ENCODE measurements at regions not wholly inside any gene's neighbourhood (a gene's known extent, or its start where the extent isn't known, plus 50 kb on each side); places are given as distances from the start of the nearest gene placed in this dataset.

DNA sequence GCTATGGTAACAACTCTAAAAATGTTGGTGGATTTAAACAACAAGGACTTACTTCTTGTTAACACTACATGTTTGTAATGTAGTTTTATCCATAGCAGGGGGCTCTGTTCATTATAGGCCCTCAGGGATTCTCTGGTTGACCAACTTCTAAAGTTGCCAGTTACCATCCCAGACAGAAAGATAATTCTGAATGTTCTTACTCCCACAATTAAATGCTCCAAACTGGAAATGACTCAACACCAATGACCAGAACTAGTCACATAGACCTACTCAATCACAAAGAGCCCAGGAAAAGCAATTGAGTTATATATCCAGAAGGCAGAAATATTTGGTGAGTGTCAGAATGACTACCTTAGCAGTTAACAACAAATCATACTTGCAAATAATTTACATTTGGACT lies 199.3 kb upstream of the UMPS start:
- DNase-seq (ENCODE audit: low read depth), result no peak
- H3K4me3 ChIP-seq (ENCODE audit: low read depth, low read length), result no peak overlapping the region
- TF ChIP-seq, protein P1, sequence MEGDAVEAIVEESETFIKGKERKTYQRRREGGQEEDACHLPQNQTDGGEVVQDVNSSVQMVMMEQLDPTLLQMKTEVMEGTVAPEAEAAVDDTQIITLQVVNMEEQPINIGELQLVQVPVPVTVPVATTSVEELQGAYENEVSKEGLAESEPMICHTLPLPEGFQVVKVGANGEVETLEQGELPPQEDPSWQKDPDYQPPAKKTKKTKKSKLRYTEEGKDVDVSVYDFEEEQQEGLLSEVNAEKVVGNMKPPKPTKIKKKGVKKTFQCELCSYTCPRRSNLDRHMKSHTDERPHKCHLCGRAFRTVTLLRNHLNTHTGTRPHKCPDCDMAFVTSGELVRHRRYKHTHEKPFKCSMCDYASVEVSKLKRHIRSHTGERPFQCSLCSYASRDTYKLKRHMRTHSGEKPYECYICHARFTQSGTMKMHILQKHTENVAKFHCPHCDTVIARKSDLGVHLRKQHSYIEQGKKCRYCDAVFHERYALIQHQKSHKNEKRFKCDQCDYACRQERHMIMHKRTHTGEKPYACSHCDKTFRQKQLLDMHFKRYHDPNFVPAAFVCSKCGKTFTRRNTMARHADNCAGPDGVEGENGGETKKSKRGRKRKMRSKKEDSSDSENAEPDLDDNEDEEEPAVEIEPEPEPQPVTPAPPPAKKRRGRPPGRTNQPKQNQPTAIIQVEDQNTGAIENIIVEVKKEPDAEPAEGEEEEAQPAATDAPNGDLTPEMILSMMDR (IDR thresholded peaks at IDR 0.05; ENCODE audit: low read depth, low read length, missing control alignments), result no peak

DNA sequence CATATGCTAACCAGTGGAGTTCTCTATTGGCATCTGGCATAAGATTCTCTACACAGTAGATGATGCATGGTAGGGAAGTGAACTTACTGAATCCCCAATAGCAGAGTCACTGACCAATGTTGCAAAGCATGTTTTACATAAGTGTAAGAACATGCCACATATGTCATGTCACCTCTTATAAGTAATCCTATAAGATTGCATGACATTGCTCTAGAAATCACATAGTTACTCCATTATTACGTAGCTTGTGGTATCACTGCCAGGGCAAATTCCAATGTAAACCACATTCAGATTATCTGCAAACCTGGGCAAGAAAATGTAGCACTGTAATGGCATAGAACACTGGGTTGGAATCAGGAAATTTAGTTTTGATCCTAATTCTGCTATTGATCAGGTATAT lies 198.2 kb upstream of the UMPS start:
- DNase-seq (ENCODE audit: low read depth), result no peak
- TF ChIP-seq, protein P1 (IDR thresholded peaks at IDR 0.05; ENCODE audit: low read depth, low read length, missing control alignments), result no peak
- H3K4me3 ChIP-seq (ENCODE audit: low read depth, low read length), result no peak overlapping the region

DNA sequence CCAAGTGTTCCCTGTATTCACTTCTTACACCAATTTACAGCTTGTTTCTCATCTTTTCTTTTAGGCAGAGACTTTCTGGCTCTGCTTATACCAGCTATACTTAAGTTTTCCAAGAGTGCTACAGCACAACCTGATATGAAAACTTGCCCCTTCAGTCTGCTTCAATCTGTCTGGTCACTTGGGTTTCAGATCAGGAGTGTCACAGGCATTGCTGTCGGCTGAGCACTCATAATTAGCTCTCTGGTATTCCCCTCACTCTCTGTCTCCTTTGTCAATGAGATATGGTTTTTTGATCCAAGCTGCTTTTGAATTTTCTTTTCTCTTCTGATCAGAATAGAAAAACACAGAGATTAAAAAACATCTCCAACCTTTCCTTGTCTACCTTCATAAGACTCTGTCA lies 194.9 kb upstream of the UMPS start:
- DNase-seq (ENCODE audit: low read depth), result no peak
- TF ChIP-seq, protein P1 (IDR thresholded peaks at IDR 0.05; ENCODE audit: low read depth, low read length, missing control alignments), result no peak
- no peak overlapping the region for H3K4me3 ChIP-seq (ENCODE audit: low read depth, low read length)

DNA sequence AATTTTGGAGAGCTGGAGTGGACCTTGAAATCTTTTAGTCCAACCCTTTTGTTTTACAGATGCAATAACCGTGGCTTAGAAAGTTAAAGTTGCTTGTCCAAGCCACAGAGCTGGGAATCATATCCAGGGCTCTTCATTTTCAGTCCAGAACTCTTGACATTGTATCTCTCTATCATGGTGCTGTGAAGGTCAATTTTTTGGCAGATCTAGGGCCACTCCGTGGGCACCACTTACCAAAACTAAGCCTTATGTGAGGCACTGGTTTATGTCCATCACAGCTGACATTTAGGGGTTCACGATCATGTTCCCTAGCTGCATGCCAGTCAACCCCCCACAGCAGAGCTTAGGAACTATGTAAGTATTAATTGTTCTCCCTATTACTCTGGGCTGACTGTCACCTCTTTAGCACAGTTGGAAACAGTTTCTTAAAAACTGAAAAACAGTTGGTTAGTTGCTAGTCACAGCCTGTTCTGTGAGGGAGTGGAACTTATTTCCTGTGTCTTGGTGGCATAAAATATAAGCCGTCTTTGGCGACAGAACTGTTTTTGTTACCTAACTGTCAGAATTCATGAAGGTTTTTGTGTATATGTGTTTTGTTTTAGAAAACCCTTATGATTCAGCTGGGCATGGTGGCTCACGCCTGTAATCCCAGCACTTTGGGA lies 189.6 kb upstream of the UMPS start:
- no peak for DNase-seq (ENCODE audit: low read depth)
- TF ChIP-seq, protein P1 (IDR thresholded peaks at IDR 0.05; ENCODE audit: low read depth, low read length, missing control alignments), result no peak
- no peak overlapping the region for H3K4me3 ChIP-seq (ENCODE audit: low read depth, low read length)

DNA sequence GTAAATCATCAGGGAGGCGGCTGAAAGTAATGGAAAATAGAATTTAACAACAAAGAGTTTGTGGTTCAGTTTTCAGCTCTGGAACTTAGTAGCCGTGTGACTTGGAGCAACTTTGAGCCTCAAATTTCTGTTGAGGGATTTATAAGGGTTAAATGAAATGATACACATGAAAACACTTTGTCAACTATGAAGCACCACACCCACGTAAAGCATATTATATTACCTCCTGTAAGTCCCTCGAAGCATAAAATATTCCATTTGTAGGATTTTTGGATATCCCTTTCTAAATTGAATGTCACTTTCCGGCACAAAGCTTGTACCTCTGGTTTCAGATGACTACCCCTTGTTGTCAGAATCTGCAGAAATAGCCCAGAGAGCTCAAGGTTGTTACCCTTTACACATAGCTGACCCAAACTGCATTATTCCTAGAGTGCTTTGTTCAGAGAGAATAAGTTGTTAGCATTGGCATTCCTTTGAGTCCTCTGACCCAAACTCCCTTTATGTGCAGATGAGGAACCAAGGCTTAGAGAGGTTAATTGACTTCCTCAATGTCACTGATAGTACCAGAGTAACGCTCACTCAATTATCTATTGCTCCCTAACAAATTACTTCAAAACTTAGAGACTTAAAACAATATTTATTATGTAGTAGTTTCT lies 187.9 kb upstream of the UMPS start:
- H3K4me3 ChIP-seq (ENCODE audit: low read depth, low read length), result no peak overlapping the region
- TF ChIP-seq, protein P1 (IDR thresholded peaks at IDR 0.05; ENCODE audit: low read depth, low read length, missing control alignments), result no peak

DNA sequence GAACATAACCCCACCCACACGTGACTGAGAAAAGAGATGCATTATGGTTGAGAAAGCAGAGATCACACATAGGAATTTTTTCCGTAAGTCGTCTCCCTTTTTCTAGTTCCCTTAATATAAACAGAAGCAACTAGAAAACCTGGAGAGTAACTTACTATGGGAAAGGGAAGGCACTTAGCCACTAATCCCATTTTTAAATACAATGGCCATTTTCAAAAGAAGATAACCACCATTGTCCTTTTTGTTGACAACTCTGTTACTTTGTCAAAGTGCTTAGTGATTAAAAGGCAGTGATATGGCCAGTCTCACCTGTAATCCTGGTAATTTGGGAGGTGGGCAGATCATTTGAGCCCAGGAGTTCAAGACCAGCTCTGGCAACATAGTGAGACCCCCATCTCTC lies 184.4 kb upstream of the UMPS start:
- no peak overlapping the region for H3K4me3 ChIP-seq (ENCODE audit: low read depth, low read length)
- TF ChIP-seq, protein P1 (IDR thresholded peaks at IDR 0.05; ENCODE audit: low read depth, low read length, missing control alignments), result no peak
- no peak for DNase-seq (ENCODE audit: low read depth)

More for the DNA sequence above, 187.9 kb upstream of the UMPS start:
- no peak for DNase-seq (ENCODE audit: low read depth)

DNA sequence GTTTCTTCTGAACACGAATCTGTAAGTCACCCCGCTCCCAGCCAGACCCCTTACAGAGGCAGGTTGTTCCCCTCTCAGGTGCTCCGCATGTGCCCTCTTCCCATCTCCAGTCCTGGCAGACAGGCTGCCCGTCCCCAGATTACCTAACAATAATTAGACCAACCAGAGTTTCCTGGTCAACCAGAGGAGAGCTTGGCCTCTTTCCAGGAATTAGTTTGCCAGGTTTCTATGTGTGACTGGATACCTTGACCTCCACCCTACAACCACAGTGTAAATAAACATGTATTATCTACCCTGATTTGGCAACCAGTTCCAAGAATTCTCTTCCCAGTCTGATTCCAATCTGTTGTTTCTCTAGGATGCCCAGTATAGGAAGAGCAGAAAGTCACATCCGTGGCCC lies 178.0 kb upstream of the UMPS start:
- H3K4me3 ChIP-seq (ENCODE audit: low read depth, low read length), result no peak overlapping the region
- TF ChIP-seq, protein P1 (IDR thresholded peaks at IDR 0.05; ENCODE audit: low read depth, low read length, missing control alignments), result no peak
- DNase-seq (ENCODE audit: low read depth), result no peak

Data from GM12864 (cell line).